DOHH2 (cell line): ENCODE measurements at regions not wholly inside any gene's neighbourhood (a gene's known extent, or its start where the extent isn't known, plus 50 kb on each side); places are given as distances from the start of the nearest gene placed in this dataset.

Experiments used
- H3F3A ChIP-seq: fragments of 200-600 bp; sonication (generic), shearing (Covaris generic); 2 replicates; pipeline ENCODE4 v1.6.0; 2016; ENCODE audit warnings: antibody characterized with exemption, mild to moderate bottlenecking; ENCODE audit not compliant: control insufficient read depth, insufficient read depth
- H3K27ac ChIP-seq: fragments of 200-600 bp; sonication (generic); 2 replicates; pipeline ENCODE4 v1.5.1; 2014; ENCODE audit warnings: low read depth, mild to moderate bottlenecking, low read length, moderate library complexity
- H3K27me3 ChIP-seq: fragments of 200-600 bp; sonication (generic); 2 replicates; pipeline ENCODE4 v1.6.1; 2014; ENCODE audit warnings: mild to moderate bottlenecking, low read length, mixed read lengths; ENCODE audit not compliant: control insufficient read depth
- H3K36me3 ChIP-seq: fragments of 200-600 bp; sonication (generic); 2 replicates; pipeline ENCODE4 v1.6.1; 2014; ENCODE audit warnings: mild to moderate bottlenecking, low read length, moderate library complexity, mixed read lengths; ENCODE audit not compliant: control insufficient read depth
- H3K4me1 ChIP-seq: fragments of 200-600 bp; sonication (generic); 2 replicates; pipeline ENCODE4 v1.6.1; 2014; ENCODE audit warnings: mild to moderate bottlenecking, low read length, mixed read lengths; ENCODE audit not compliant: control insufficient read depth
- H3K4me2 ChIP-seq: fragments of 200-600 bp; sonication (generic); 2 replicates; pipeline ENCODE4 v1.6.0; 2014; ENCODE audit warnings: mild to moderate bottlenecking, low read length, moderate library complexity
- H3K4me3 ChIP-seq: fragments of 200-600 bp; sonication (generic); 2 replicates; pipeline ENCODE4 v1.5.1; 2014; ENCODE audit warnings: mild to moderate bottlenecking, low read length, mixed read lengths
- H3K79me2 ChIP-seq: fragments of 200-600 bp; sonication (generic); 2 replicates; pipeline ENCODE4 v1.6.1; 2014; ENCODE audit warnings: mild to moderate bottlenecking, low read length, mixed read lengths; ENCODE audit not compliant: control insufficient read depth
- H3K9me2 ChIP-seq: fragments of 200-600 bp; sonication (generic); replicated peaks from 2 replicates; pipeline ENCODE4 v1.6.1; 2014; ENCODE audit warnings: mild to moderate bottlenecking, low read length, mixed read lengths; ENCODE audit not compliant: control insufficient read depth
- H3K9me3 ChIP-seq: fragments of 200-600 bp; sonication (generic); 2 replicates; pipeline ENCODE4 v1.6.1; 2014; ENCODE audit warnings: antibody characterized with exemption, low read length, mixed read lengths; ENCODE audit not compliant: control insufficient read depth, insufficient read depth
- H4K20me1 ChIP-seq: fragments of 200-600 bp; sonication (generic); 2 replicates; pipeline ENCODE4 v1.6.0; 2014; ENCODE audit warnings: low read depth, mild to moderate bottlenecking, antibody characterized with exemption, low read length, moderate library complexity; ENCODE audit not compliant: control insufficient read depth, insufficient read depth
- EZH2phosphoT487 ChIP-seq: fragments of 200-600 bp; sonication (generic); IDR thresholded peaks from 2 replicates; pipeline ENCODE4 v1.6.1; 2017; ENCODE audit warnings: borderline replicate concordance, mild to moderate bottlenecking, antibody characterized with exemption, low read length, moderate library complexity, mixed read lengths
- TF ChIP-seq, protein P1 (sequence below): fragments of 200-600 bp; sonication (generic); IDR thresholded peaks from one replicate; pipeline ENCODE4 v1.5.1; 2014; ENCODE audit warnings: antibody characterized with exemption, mild to moderate bottlenecking, low read depth, low read length; ENCODE audit not compliant: poor library complexity, severe bottlenecking

DNA sequence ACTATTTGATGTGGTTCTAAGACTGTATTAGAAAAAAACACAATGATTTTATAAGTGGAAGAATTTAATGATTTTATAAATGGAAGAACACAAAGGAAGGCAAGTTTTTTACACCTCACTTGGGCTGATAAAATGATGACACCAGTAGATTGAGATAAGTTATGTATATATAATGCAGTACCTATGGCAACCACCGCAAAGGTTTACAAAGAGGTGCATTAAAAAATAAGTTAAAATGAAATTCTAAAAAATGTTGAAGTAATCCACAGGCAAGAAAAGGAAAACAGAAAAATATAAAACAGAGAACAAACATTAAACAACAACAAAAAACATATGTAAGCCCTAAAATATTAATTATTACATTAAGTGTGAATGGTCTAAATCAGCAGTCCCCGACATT, 490.9 kb upstream of the AADAT start:
- H3K4me3 ChIP-seq: no peak overlapping the region
- H3K9me2 ChIP-seq: no peaks in the 10 kb centered on the region
- H3K4me2 ChIP-seq: no peak overlapping the region
- TF ChIP-seq, protein P1, sequence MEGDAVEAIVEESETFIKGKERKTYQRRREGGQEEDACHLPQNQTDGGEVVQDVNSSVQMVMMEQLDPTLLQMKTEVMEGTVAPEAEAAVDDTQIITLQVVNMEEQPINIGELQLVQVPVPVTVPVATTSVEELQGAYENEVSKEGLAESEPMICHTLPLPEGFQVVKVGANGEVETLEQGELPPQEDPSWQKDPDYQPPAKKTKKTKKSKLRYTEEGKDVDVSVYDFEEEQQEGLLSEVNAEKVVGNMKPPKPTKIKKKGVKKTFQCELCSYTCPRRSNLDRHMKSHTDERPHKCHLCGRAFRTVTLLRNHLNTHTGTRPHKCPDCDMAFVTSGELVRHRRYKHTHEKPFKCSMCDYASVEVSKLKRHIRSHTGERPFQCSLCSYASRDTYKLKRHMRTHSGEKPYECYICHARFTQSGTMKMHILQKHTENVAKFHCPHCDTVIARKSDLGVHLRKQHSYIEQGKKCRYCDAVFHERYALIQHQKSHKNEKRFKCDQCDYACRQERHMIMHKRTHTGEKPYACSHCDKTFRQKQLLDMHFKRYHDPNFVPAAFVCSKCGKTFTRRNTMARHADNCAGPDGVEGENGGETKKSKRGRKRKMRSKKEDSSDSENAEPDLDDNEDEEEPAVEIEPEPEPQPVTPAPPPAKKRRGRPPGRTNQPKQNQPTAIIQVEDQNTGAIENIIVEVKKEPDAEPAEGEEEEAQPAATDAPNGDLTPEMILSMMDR: no peak
- TF ChIP-seq EZH2phosphoT487: no peak
- H3F3A ChIP-seq: no peaks in the 10 kb centered on the region
- H3K79me2 ChIP-seq: no peaks in the 10 kb centered on the region
- no peaks in the 10 kb centered on the region for H3K36me3 ChIP-seq
- no peaks in the 10 kb centered on the region for H3K9me3 ChIP-seq
- H3K27ac ChIP-seq: no peak overlapping the region
- no peaks in the 10 kb centered on the region for H3K4me1 ChIP-seq
- no peaks in the 10 kb centered on the region for H3K27me3 ChIP-seq
- H4K20me1 ChIP-seq: no peaks in the 10 kb centered on the region

DNA sequence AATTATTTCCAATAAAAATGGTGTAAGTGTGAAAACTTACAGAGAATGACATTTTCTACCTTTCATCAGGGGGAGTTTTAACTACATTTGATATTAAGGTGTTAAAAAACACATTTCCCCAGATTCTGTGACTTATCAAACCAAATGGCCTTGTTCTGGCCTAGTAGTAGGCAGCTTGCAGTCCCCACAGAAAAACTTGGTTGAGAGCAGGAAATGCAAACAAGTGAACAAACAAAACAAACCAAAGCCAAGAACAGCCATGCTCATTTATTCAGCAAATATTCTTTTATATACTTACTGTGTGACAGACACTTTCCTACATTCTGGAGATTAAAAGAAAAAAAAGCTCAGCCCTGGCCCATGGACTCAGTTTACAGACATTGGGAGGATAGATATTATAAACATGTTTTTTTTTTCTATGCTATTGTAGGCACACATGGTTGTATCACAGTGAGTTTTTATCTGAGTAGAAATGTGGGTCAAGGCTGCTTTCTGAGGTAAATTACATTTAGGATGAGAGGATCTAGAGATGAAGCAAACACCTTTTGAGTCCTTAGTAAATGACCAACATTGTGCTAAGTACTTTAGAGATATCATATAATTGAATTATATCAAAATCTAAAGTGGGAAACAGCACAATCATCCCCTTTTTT, 449.2 kb upstream of the AADAT start:
- Histone ChIP-seq H3K79me2 (no peaks in the 10 kb centered on the region), H3K9me2 (no peaks in the 10 kb centered on the region), H3K27ac (no peak overlapping the region), H3K36me3 (no peaks in the 10 kb centered on the region), H3K4me3 (no peak overlapping the region), H3K4me1 (no peaks in the 10 kb centered on the region), H3K27me3 (no peaks in the 10 kb centered on the region), H4K20me1 (no peaks in the 10 kb centered on the region), H3K4me2 (no peak overlapping the region), H3F3A (no peaks in the 10 kb centered on the region), H3K9me3 (no peaks in the 10 kb centered on the region)
- TF ChIP-seq EZH2phosphoT487: no peak
- TF ChIP-seq, protein P1: no peak

DNA sequence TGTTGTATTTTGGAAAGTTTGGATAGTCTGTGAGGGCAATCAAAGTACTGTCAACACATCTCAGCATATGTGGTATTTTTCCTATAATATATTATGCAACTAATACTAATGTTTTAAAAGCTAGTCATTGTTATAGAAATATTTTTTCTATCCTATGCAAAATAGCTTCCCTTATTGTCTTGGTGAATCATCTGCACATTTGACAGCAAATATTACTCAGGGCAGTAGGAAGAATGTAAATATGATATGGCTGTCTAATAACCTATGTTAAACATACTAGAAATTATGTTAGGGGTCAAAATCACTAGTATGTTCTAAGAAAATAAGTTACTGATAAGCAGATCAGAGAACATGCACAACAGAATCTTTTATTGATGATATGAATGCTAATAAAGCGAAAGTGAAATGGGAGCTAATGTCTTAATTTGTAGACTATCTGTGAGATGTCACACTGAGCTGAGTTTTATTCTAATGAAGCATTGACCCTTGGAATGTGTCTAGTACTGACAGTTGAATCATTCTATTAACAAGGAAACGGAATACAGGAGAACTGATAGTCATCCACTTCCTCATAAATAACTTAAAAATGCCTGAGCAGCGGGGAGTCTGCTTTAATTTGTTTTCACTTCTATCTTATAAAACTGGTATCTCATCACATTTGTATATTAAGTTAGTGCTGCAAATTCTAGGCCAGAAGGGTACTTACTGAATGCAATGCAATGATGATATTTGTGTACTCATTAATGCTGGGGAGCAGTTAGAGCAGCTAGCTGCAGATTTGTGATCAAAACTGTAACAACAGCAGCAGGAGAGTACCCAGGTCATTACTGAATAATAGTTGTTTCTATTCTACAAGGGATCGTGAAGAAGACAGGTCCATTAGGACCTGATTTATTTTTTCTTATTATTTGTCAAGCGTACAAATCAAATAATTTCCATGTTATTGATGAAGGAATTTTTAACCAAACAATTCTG, 440.3 kb upstream of the AADAT start:
- no peaks in the 10 kb centered on the region for H4K20me1 ChIP-seq
- no peak overlapping the region for H3K4me3 ChIP-seq
- no peaks in the 10 kb centered on the region for H3K79me2 ChIP-seq
- no peak overlapping the region for H3K4me2 ChIP-seq
- H3K27me3 ChIP-seq: no peaks in the 10 kb centered on the region
- H3K27ac ChIP-seq: no peak overlapping the region
- no peaks in the 10 kb centered on the region for H3K36me3 ChIP-seq
- H3K9me3 ChIP-seq: no peaks in the 10 kb centered on the region
- H3K9me2 ChIP-seq: no peaks in the 10 kb centered on the region
- H3F3A ChIP-seq: no peaks in the 10 kb centered on the region
- H3K4me1 ChIP-seq: no peaks in the 10 kb centered on the region
- TF ChIP-seq EZH2phosphoT487: no peak
- TF ChIP-seq, protein P1: no peak
